ENCODE measurements at regions not wholly inside any gene's neighbourhood (a gene's known extent, or its start where the extent isn't known, plus 50 kb on each side); places are given as distances from the start of the nearest gene placed in this dataset.

- TF ChIP-seq RAD21 (IDR thresholded peaks at IDR 0.05; ENCODE audit: low read depth) (no peak), CREB1 (IDR thresholded peaks at IDR 0.05; ENCODE audit: low read depth) (no peak), ZBTB7A (IDR thresholded peaks at IDR 0.05; ENCODE audit: low read depth) (no peak), TCF12 (IDR thresholded peaks at IDR 0.05; ENCODE audit: low read depth) (no peak), CEBPB (IDR thresholded peaks at IDR 0.05) (no peak), TAF1 (IDR thresholded peaks at IDR 0.05; ENCODE audit: low read depth) (no peak), FOXM1 (IDR thresholded peaks at IDR 0.05; ENCODE audit: borderline replicate concordance, low read depth) (no peak), EP300 (IDR thresholded peaks at IDR 0.05; ENCODE audit: borderline replicate concordance) (no peak), YY1 (IDR thresholded peaks at IDR 0.05; ENCODE audit: low read depth) (no peak), NFIC (IDR thresholded peaks at IDR 0.05) (no peak), TEAD4 (IDR thresholded peaks at IDR 0.05) (no peak), EGR1 (IDR thresholded peaks at IDR 0.05) (no peak)
- TF ChIP-seq, protein P1, sequence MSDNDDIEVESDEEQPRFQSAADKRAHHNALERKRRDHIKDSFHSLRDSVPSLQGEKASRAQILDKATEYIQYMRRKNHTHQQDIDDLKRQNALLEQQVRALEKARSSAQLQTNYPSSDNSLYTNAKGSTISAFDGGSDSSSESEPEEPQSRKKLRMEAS (IDR thresholded peaks at IDR 0.05): no peak
- TF ChIP-seq, protein P2, sequence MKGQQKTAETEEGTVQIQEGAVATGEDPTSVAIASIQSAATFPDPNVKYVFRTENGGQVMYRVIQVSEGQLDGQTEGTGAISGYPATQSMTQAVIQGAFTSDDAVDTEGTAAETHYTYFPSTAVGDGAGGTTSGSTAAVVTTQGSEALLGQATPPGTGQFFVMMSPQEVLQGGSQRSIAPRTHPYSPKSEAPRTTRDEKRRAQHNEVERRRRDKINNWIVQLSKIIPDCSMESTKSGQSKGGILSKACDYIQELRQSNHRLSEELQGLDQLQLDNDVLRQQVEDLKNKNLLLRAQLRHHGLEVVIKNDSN (IDR thresholded peaks at IDR 0.05): no peak
- TF ChIP-seq, protein P3, sequence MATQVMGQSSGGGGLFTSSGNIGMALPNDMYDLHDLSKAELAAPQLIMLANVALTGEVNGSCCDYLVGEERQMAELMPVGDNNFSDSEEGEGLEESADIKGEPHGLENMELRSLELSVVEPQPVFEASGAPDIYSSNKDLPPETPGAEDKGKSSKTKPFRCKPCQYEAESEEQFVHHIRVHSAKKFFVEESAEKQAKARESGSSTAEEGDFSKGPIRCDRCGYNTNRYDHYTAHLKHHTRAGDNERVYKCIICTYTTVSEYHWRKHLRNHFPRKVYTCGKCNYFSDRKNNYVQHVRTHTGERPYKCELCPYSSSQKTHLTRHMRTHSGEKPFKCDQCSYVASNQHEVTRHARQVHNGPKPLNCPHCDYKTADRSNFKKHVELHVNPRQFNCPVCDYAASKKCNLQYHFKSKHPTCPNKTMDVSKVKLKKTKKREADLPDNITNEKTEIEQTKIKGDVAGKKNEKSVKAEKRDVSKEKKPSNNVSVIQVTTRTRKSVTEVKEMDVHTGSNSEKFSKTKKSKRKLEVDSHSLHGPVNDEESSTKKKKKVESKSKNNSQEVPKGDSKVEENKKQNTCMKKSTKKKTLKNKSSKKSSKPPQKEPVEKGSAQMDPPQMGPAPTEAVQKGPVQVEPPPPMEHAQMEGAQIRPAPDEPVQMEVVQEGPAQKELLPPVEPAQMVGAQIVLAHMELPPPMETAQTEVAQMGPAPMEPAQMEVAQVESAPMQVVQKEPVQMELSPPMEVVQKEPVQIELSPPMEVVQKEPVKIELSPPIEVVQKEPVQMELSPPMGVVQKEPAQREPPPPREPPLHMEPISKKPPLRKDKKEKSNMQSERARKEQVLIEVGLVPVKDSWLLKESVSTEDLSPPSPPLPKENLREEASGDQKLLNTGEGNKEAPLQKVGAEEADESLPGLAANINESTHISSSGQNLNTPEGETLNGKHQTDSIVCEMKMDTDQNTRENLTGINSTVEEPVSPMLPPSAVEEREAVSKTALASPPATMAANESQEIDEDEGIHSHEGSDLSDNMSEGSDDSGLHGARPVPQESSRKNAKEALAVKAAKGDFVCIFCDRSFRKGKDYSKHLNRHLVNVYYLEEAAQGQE (IDR thresholded peaks at IDR 0.05; ENCODE audit: low read depth): no peak
Observed at GRCh38 chr2:176592216-176592615, 323.0 kb downstream of the MTX2 start.

DNA sequence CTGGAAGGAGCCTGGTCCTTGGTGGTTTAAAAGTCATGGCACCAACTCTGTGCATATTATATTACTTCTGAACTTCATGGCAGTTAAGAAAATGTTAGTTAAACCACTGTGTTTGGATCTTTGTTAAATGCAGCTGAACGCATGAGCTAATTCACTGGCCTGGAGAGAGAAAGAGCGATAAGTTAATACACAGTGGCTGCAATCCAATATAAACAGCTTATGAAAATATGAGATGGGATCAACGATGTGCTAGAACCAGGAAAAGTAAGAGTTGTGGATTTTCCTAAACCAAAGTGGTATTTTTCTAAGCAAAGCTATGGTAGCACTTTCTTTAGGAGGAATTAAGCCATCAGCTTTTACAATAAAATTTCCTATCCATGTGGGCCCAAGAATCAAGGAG lies 326.7 kb downstream of the MTX2 start:
- TF ChIP-seq FOXM1 (IDR thresholded peaks at IDR 0.05; ENCODE audit: borderline replicate concordance, low read depth) (no peak), CREB1 (IDR thresholded peaks at IDR 0.05; ENCODE audit: low read depth) (no peak), CEBPB (IDR thresholded peaks at IDR 0.05) (no peak)
- TF ChIP-seq, protein P1 (IDR thresholded peaks at IDR 0.05): no peak
- TF ChIP-seq, protein P3 (IDR thresholded peaks at IDR 0.05; ENCODE audit: low read depth): no peak

DNA sequence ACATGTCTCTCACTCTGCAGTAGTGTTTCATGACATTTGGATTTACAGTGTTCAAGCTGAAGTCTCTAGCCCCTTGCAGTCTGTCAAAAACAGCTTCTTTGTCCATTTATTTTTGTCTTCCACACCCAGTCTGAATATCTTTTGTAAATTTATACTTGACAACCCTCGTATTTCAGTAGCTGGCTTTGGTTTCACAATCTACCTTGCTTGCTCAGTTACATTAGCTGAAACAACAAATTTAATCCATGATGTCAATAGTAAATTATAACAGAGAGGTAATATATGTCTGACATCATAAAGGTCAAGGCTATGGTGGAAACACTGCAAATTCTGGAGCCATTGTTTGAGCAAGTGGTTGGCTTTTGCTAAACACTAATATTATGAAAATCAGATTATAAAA lies 328.7 kb downstream of the MTX2 start:
- TF ChIP-seq RAD21 (IDR thresholded peaks at IDR 0.05; ENCODE audit: low read depth) (no peak), TEAD4 (IDR thresholded peaks at IDR 0.05) (no peak), CREB1 (IDR thresholded peaks at IDR 0.05; ENCODE audit: low read depth) (no peak), EP300 (IDR thresholded peaks at IDR 0.05; ENCODE audit: borderline replicate concordance) (no peak), EGR1 (IDR thresholded peaks at IDR 0.05) (no peak), FOXM1 (IDR thresholded peaks at IDR 0.05; ENCODE audit: borderline replicate concordance, low read depth) (no peak), NFIC (IDR thresholded peaks at IDR 0.05) (no peak), TAF1 (IDR thresholded peaks at IDR 0.05; ENCODE audit: low read depth) (no peak), ZBTB7A (IDR thresholded peaks at IDR 0.05; ENCODE audit: low read depth) (no peak), TCF12 (IDR thresholded peaks at IDR 0.05; ENCODE audit: low read depth) (no peak), CEBPB (IDR thresholded peaks at IDR 0.05) (no peak), YY1 (IDR thresholded peaks at IDR 0.05; ENCODE audit: low read depth) (no peak)
- TF ChIP-seq, protein P2 (IDR thresholded peaks at IDR 0.05): no peak
- TF ChIP-seq, protein P1 (IDR thresholded peaks at IDR 0.05): no peak
- TF ChIP-seq, protein P3 (IDR thresholded peaks at IDR 0.05; ENCODE audit: low read depth): no peak

GRCh38 chr2:176598351-176598750 lies 329.1 kb downstream of the MTX2 start:
- TF ChIP-seq, protein P1 (IDR thresholded peaks at IDR 0.05): no peak
- TF ChIP-seq FOXM1 (IDR thresholded peaks at IDR 0.05; ENCODE audit: borderline replicate concordance, low read depth): no peak
